ENCODE measurements at regions not wholly inside any gene's neighbourhood (a gene's known extent, or its start where the extent isn't known, plus 50 kb on each side); places are given as distances from the start of the nearest gene placed in this dataset.
"Not testable (repeated sequence)": the region's sequence is repeated elsewhere in the genome, so short reads cannot be mapped to it uniquely, and the experiment has no call there.

DNA sequence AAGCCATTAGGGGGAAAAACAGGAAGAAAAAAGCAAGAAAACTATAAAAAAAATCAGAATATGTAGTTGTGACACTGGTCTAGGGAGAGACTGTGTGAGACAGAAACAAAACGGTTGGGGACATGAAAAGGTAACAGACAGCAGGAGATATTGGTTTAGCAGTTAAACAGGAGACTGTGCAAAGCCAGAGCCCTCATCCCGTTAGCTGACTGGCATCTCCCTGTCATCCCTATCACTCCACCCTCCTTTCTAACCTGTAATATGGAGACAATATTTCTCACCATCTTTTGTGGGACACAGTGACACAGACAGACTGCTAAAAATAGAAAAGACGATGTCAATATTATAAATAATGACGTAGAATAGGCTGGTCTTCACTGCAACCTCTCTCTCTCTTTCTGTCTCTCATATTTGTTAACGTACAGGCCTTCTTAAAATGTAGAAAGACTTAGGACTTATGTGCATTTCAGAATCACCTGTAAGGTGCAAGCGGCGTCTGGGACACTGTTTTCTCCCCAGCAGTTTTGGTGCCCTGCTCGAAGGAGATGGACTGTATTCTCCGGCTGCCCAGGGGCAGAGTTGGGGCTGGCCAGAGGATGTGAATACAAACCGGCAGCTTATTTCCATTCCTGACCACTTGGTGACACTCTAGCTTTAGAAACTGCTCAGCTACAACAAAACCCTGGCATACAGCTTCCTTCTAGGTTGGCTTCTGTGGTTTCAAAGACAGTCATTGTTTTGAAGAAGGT is 190.6 kb downstream of the MAT2B start:
- DNase-seq (ENCODE audit: low read depth in 2 of 2) = no peak

DNA sequence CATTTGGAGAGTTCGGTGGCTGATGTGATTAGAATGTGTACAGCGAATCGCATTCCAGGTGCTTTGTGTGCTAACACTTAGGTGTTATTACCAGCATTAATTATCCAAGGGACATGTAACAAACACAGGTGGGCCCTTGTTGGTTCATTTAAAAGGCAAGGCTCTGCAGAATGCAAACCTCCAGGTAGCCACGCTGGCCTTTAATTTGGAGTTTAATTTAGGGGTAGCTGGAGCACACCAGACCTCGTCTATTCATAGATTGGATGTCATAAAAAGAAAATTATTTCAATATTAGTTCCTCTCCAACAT is 191.1 kb downstream of the MAT2B start:
- no peak for DNase-seq (ENCODE audit: low read depth in 2 of 2)

DNA sequence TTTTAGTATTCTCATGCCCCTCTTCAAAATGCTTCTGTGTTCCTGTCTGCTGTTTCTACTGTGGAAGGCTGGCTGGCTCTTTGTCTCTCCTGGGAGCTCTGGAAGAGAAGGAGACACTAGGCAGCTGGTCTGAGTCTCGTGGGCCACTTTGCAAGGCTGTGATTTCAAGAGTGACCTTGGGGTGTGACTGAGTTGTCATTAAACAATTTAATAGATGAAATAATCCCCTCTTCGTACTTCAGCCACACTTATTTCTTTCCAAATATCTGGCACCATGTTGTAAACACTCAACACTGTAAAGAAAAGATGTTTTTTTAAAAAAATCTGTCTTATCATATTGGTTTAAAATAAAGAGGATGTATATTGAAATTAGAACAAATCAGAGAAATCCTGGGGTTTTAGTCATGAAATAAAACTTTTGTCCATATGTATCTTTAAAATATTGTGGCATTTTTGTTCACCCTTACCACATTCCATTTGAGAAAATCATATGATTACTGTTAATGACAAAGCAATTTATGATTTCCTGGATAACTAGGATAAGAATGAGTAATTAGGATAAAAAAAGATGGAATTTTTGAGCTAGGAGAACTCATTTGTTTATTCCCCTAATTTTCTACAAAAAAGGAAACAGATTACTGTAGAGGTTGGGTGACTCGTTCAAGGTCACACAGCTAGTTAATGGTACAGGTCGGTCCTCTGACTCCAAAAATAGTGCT is 200.8 kb downstream of the MAT2B start:
- DNase-seq (ENCODE audit: low read depth in 2 of 2) = no peak

DNA sequence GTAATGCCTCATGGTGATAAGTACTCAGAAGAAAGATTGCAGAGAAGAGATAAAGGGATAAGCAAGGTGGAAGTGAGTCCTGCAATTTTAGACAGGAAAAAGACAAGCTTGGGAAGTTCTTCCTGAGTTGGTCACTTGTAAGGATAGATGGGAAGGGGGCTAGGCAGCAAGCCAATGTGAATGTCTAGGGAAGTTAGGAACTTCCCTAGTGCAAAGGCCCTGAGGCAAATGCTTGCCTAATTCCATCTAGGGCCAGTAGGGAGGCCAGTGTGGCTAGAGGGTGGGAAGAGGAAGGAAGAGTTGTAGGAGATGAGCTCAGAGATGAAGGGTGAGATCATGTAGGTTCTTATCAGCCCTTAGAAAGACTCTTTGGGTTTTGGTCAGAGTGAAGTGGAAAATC is 206.6 kb downstream of the MAT2B start:
- no peak for DNase-seq (ENCODE audit: low read depth in 2 of 2)

DNA sequence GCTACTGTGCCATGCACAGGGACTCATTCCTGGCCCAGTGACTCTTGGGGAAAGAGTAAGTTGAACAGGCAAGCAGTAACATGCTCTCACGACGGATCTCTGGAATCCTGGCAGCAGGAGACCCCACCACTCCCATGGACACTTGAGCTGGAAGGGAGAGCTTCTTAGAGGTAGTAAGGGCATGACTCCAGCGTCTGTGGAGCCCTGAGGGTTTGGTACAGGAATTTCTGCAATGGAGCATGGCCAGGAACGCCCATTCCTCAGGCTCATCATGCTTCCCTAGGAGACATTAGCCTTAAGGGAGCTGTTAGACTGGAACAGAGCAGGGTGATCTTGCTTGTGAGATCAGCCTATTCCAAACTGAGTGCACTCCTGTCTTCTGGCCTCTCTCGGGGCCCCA is 212.9 kb downstream of the MAT2B start:
- no peak for DNase-seq (ENCODE audit: low read depth in 2 of 2)

DNA sequence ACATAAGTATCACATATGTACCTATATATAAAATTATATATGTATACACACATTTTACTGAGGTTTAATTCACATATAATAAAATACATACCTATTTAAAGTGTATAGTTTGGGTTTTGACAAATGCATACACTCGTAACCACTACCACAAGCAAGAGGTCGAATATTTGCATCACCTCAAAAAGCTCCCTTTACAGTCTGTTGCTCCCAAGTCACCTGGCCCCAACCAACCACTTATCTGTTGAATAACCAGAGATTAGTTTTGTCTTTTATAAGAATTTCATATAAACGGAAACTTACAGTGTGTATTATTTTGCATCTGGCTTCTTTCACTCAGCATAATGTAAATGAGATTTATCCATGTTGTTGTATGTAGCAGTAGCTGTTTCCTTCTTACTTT is 218.9 kb downstream of the MAT2B start:
- no peak for DNase-seq (ENCODE audit: low read depth in 2 of 2)

DNA sequence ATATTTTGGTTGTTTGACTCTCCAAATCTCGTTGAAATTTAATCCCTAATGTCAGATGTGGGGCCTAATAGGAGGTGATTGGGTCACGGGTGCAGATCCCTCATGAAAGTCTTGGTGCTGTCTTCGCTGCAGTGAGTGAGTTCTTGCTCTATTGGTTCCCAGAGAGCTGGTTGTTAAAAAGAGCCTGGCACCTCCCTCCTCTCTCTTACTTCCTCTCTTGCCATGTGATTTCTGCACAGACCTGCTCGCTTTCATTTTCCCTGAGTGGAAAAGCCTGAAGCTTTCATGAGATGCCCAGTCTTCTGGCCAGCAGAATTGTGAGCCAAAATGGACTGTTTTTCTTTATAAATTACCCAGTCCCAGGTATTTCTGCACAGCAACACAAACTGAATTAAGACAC is 221.6 kb downstream of the MAT2B start:
- DNase-seq (ENCODE audit: low read depth in 2 of 2) = no peak

DNA sequence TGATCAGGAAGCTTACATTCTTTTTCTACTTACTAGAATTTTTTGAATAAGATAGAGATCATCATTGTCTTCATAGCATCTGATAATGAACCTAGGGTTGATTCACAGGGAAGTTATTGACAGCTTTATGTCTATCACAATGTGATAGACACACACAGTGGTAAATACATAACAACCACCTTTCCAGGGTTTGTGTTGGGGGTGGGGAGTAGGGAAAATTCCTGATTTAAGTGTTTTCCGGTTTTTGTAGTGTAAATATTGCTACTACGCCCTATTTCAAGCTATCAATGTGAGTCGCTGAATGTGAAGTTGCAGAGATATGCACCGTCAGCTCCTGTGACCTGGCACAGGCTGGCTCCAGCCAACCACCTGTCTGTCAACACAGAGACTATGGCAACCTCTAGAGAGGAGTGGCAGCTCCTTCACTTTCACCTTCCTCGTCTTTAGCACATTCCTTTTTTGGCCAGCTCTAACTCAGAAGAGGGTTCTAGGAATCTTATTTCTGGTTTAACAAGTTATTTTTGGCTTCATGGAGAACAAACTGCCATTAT is 224.9 kb downstream of the MAT2B start:
- no peak for DNase-seq (ENCODE audit: low read depth in 2 of 2)

DNA sequence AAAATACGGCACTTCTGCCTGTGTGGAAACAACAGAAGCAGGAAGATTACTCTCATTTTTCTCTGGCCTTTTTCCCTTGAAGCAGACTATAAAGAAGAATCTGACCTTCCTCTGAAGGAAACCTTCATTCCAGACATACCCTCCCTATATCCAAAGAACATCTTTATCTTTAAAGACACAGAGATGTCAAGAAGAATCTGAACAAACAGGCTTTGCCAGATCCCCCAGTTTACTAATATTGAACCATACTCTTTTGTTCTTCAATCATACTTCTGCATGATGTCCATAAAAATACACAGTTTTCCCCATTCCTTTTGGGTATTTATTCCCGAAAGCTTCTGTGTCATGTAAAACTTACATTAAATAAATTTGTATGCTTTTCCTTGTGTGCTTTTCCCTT is 225.8 kb downstream of the MAT2B start:
- DNase-seq (ENCODE audit: low read depth in 2 of 2) = no peak

DNA sequence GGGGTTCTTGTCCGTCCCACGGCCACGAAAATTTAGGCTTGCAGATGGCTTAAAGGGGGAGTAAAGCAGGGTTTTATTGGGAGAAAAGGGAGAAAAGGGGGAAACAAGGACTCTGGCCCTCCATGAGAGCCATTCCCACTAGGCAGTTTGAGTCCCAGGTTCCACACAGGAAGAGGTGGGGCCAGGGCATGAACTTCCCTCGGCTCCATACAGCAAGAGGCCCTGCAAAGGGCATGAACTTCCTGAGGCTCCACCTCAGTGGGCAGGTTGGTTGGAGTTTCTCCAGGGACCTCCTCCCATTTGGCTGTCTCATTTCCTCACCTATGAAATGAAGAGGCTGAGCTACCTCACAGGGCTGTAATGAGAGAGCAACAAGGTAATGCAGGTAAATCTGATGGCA is 229.7 kb downstream of the MAT2B start:
- DNase-seq (ENCODE audit: low read depth in 2 of 2) = no peak

DNA sequence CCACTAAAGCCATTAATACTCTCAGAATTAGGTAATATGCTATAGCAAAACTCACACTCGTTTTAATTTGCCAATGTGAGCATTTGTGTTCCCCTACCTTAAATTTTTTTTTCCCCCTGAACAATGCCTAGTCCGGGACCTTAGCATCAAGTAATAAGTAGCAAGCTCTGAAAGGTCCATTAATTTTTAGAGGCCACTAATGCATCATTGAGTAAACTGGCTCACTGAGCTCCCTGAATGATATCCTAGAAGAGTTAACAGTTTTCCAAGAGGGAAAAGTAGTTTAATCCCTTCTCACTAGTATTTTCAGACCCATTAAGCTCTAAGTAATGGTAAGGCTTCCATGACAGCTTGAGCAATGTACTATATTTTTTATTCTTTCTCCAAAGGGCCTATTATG is 242.2 kb downstream of the MAT2B start:
- DNase-seq (ENCODE audit: low read depth in 2 of 2) = no peak

DNA sequence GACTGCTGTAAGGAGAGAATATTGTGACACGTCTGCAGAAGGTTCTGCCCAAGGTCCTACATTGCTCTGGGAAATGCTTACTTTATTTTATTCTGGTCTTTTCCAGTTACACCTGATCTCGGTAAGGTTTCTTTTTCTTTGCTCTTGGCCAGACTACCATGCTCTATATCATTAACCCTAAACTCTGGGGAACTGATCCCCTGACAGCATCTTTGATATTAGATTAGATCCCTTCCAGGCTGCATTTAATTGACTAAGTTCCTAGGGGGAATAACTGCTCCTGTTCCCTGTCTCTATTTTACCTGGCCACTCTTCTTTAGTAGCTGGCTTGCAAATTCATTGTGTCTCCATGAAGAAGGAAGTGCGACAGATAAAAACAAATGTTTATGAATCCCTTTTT is 243.5 kb downstream of the MAT2B start:
- DNase-seq (ENCODE audit: low read depth in 2 of 2) = no peak

DNA sequence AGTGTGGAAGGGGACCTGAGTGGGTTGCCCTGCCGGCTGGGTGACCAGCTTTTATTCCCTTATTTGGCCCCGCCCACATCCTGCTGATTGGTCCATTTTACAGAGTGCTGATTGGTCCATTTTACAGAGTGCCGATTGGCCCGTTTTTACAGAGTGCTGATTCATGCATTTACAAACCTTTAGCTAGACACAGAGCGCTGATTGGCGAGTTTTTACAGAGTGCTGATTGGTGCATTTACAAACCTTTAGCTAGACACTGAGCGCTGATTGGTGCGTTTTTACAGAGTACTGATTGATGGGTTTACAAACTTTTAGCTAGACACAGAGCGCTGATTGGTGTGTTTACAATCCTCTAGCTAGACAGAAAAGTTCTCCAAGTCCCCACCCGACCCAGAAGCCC is 245.0 kb downstream of the MAT2B start:
- not testable (repeated sequence) for DNase-seq (ENCODE audit: low read depth in 2 of 2)

DNA sequence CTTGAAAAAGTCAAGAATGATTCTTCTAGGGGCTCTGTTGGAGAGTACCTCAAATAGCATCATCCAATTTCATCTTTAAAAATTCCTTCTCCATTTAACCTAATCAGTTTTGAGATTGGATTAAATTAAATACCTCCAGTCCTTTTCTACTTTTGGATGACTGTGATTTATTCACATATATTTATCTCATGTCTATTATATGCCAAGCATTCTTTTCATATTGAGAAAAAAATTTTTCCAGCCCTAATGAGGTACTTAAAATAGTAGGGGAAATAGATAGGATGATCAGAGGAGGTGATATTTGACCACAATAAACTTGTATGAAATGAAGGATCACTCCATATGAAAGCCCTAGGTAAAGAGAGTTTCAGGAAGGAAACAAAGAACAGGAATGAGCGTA is 250.1 kb downstream of the MAT2B start:
- DNase-seq (ENCODE audit: low read depth in 2 of 2) = no peak

DNA sequence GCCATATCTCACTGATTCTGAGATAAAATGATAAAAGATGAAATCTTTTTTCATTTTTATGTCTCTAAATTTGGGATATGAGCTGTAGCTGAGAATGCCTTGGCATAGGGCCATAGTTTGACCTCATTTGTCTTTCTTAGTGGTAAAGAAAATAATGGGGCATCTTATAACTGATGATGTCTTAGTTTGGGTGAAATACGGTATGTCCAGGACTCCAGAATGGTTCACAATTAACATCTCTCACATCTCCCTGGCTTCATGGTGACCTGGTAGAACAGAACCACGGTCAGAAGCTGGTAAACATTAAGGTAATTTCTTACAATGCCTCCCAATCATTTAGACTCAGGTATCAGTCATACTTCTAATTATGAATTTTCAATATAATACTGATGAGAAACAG is 250.8 kb downstream of the MAT2B start:
- no peak for DNase-seq (ENCODE audit: low read depth in 2 of 2)

DNA sequence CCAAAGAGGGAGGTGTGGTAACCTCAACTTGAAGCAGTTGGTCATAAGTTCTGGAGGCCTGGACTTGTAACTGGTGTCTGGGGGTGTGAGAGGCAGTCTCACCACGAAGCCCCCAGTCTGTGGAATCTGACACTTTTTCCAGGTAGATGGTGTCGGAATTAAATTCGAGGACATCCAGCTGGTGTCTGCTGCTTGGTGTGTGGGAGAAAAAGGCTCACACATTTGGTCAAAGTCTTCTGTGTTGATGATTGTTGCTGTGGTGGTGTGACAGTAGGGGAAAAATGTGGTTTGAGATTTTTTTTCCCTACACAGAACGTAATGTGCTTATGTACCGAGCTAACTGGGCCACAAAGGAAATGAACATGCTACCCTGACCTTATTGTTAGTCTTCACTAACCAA is 251.9 kb downstream of the MAT2B start:
- DNase-seq (ENCODE audit: low read depth in 2 of 2) = no peak

DNA sequence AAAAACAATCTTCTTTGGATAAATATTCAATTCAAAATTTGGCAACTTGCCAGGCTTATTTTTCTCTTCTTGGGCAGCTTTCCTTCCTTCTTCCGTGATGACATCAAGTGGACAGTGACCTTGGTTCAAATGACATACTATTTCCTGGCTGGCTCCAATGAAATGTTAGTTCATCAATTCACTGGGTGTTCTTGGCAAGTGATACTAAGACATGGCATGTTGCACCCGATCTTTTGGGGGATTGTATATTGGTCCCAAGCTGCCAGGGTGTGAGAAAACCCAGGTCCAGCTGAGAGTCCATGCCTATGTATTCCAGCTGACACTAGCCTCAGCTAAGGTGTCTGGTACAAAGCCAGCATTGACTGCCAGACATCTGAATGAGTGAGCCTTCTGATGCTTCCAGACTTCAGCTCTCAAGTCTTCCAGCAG is 252.9 kb downstream of the MAT2B start:
- no peak for DNase-seq (ENCODE audit: low read depth in 2 of 2)

DNA sequence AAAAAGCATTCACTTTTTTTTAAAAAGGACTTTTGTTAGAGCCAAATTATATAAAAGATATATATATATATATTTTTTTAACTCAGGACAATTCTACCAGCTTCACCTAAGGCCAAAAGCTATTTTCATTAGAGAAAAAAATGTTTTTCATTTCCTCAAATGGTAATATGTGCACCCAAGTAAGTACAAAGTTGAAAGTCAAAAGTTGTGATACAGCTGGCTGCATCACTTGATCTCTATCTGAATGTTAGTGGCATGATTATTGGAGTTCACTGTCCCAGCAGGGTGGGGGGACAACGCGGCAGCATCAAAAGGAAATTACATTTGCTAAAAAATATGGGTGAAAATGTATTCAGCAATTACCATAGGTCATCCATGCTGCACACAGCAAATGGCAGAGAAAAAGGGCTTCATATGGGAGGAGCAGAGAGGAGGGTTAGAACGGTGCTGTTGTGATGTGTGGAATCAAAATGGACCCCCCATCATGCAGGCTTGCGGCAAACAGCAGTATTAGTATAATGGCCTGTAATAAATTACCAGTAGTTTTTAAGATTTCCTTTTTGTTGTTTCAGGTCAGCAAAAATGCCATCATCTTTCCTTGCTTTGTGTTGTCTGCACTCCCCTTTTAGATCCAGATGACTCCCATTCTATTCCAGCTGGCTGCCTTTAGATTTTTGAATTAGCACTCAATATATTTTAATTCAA is 253.7 kb downstream of the MAT2B start:
- DNase-seq (ENCODE audit: low read depth in 2 of 2) = no peak

DNA sequence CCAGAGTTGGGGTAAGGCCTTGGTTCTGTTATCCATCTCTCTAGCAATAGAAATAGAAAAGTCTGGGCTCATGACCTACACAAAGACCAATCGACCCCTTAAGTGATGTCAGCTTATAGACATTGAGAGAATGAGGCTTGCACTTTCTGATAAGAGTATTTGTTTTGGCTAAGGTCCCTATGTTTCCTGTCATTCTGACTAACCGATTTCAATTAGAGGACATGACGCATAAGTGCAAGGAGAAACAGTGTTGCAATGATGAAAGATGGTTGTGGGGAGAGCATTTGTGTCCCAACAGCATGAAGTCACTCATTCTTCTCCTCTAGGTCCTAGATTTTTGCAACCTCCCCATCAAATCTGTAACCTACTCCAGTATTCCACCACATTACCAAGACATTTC is 255.1 kb downstream of the MAT2B start:
- no peak for DNase-seq (ENCODE audit: low read depth in 2 of 2)

DNA sequence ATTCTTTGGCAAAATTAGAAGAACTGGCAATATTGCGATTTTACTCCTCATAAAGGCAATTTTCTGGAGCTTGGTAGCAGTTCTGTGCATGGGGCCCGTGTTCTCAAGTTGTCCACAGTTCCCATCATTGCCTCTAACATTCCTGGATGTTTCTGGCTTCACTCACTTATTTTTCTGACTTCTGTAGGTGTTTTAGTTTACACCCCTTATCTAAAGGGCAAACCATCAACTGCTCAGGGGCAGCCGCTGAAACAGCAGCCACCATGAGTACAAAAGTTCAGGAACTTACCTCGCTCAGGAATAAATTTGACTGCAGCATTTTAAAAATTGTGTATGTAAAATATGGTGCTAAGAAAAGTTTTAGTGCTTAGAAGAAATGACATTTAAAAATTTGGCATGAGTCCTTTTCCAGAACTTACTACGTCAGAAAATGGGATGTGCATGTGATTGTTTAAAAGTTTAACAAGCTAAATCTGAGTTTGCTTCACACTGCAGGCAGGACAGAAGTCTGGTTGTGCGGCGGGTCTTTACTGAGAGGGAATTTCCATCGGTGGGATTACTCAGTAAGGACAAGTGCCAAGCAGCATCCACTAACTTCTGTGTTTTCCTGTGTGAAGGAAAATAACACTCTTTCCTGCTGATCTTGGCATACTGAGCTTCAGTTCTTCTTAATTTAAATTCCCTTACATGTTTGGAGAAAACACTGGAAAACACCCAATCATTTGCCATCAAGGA is 261.7 kb downstream of the MAT2B start:
- no peak for DNase-seq (ENCODE audit: low read depth in 2 of 2)

DNA sequence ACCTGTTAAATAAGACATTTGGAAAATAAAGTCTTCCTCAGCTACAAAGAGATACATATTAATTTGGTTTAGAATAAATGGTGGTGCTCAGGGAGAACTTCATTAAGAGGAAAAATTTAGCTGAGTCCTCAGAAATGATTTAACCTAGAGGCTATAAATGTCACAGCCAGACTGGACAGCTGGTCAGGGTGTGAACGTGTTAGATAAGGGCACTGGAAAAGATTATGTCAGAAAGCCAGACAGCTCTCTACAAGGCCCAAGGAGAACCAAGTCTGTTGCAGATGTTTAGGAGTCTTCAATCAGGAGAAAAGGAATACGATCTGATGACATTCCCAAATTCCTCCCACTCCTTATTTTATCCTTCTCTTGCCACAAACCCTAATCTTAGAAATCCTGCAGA is 265.2 kb downstream of the MAT2B start:
- DNase-seq (ENCODE audit: low read depth in 2 of 2) = no peak

DNA sequence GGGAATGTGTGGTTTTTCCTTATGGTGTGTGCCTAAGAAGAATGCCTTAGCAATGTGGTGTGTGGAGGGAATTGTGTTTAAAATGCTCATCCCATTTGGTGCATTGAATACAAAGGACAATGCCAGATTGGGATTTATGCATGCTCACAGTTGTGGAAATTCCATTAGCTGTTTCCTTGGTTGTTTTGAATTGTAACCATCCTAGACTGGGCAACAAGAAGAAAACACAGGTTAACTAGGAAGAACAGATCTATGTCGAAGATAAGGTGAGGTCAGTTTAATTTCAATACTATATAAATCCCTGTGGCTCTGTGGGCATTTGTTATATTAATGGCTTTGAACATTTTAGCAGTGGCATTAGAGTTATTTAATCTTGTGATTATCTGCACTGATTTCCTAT is 266.8 kb downstream of the MAT2B start:
- DNase-seq (ENCODE audit: low read depth in 2 of 2) = no peak

Measured in activated CD4-positive, alpha-beta T cell treated with anti-CD3 and anti-CD28 coated beads for 24 hours (primary cell).